ENCODE measurements at regions not wholly inside any gene's neighbourhood (a gene's known extent, or its start where the extent isn't known, plus 50 kb on each side); places are given as distances from the start of the nearest gene placed in this dataset.

GRCh38 chr14:94893411-94894160, 123.7 kb upstream of the GSC start:
- TF ChIP-seq CTCF (IDR thresholded peaks at IDR 0.05) (no peak), EZH2 (IDR thresholded peaks at IDR 0.05) (no peak), EZH2phosphoT487 (IDR thresholded peaks at IDR 0.05) (peak; percentile 76)

Data from neural progenitor cell (in vitro differentiated cells).